HG03432 (cell line): ENCODE measurements at regions not wholly inside any gene's neighbourhood (a gene's known extent, or its start where the extent isn't known, plus 50 kb on each side); places are given as distances from the start of the nearest gene placed in this dataset.

Experiments
- ATAC-seq: cut with Tn5 transposase; IDR thresholded peaks from one replicate; pipeline ENCODE4 v1.9.1; 2021; ENCODE audit warnings: mild to moderate bottlenecking, moderate library complexity; ENCODE audit not compliant: unreplicated experiment

- no peak for ATAC-seq
These were observed 253.0 kb downstream of the IRS2 start for GRCh38 chr13:109533350-109533749.

- ATAC-seq: no peak
These were observed 256.4 kb downstream of the IRS2 start for GRCh38 chr13:109529964-109530363.

- no peak for ATAC-seq
These were observed 264.7 kb downstream of the IRS2 start for GRCh38 chr13:109521719-109522118.

GRCh38 chr13:109517517-109517916 is 268.9 kb downstream of the IRS2 start:
- no peak for ATAC-seq

- ATAC-seq: no peak
These were observed 270.2 kb downstream of the IRS2 start for GRCh38 chr13:109516186-109516585.

GRCh38 chr13:109510013-109510412 is 276.4 kb downstream of the IRS2 start:
- no peak for ATAC-seq

GRCh38 chr13:109509154-109509900 is 277.1 kb downstream of the IRS2 start:
- ATAC-seq: no peak

- ATAC-seq: no peak
These were observed 286.1 kb downstream of the IRS2 start for GRCh38 chr13:109500146-109500773.

- ATAC-seq: no peak
These were observed 288.5 kb downstream of the IRS2 start for GRCh38 chr13:109497917-109498316.

- no peak for ATAC-seq
These were observed 290.2 kb downstream of the IRS2 start for GRCh38 chr13:109496216-109496615.

GRCh38 chr13:109494925-109495369 is 291.4 kb downstream of the IRS2 start:
- ATAC-seq: no peak

GRCh38 chr13:109485136-109485794 is 301.1 kb downstream of the IRS2 start:
- ATAC-seq: no peak

- ATAC-seq: no peak
These were observed 303.1 kb downstream of the IRS2 start for GRCh38 chr13:109483284-109483683.

GRCh38 chr13:109481040-109481439 is 305.3 kb downstream of the IRS2 start:
- ATAC-seq: no peak

- ATAC-seq: no peak
These were observed 306.1 kb downstream of the IRS2 start for GRCh38 chr13:109480011-109480955.

GRCh38 chr13:109479534-109479933 is 306.8 kb downstream of the IRS2 start:
- ATAC-seq: no peak

GRCh38 chr13:109476001-109476400 is 310.4 kb downstream of the IRS2 start:
- ATAC-seq: no peak

- ATAC-seq: no peak
These were observed 318.3 kb downstream of the IRS2 start for GRCh38 chr13:109468123-109468522.

GRCh38 chr13:109465148-109465547 is 321.2 kb downstream of the IRS2 start:
- ATAC-seq: no peak

- ATAC-seq: no peak
These were observed 332.0 kb downstream of the IRS2 start for GRCh38 chr13:109454167-109454917.
